ENCODE measurements at regions not wholly inside any gene's neighbourhood (a gene's known extent, or its start where the extent isn't known, plus 50 kb on each side); places are given as distances from the start of the nearest gene placed in this dataset.
"Not testable (repeated sequence)": the region's sequence is repeated elsewhere in the genome, so short reads cannot be mapped to it uniquely, and the experiment has no call there.

DNA sequence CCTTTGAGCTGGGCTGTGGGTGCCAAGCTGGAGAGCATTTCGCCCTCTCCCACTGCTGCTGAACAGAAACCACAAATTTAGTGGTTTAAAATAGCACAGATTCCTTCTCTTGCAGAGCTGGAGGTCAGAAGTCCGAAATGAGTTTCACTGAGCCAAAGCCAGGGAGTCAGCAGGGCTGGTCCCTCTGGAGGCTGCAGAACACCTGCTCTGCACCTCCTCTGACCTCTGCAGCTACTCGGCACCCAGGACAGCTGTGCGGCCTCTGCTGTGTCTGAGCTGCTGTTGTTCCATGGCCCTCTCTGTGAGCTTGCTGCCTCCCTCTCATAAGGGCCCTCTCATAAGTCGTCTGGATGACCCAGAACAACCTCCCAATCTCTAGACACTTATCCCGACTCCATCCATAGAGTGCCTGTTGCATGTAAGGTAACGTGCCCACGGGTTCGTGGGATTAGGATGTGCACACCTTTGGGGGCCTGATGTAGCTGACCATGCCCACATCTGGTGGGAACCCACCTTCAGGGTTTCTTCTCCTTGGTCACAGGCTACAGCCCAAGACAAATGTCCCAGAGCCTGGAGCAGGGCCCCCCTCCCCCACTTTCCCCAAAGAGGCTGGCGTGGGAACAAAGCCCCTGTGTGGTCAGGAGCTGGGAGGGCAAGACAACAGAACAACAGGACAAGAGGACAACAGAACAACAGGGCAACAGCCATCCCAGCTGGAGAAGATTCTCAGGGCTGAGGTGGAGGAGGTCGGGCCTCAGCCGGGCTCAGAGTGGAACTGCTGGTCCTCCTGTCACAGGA, 177.2 kb downstream of the LMLN start:
- H3K27me3 ChIP-seq (ENCODE audit: control insufficient read depth, insufficient read depth, low read length); H3K4me3 ChIP-seq (ENCODE audit: low read depth, low read length); H3K27ac ChIP-seq (ENCODE audit: low read depth, low read length); H3K9me3 ChIP-seq (ENCODE audit: control insufficient read depth, insufficient read depth, low read length); H3K9ac ChIP-seq (ENCODE audit: low read depth, low read length); H3K4me1 ChIP-seq (ENCODE audit: control insufficient read depth, insufficient read depth, low read length); H3K36me3 ChIP-seq (ENCODE audit: control insufficient read depth, insufficient read depth, low read length): not testable (repeated sequence)

- H3K9ac ChIP-seq (ENCODE audit: low read depth, low read length); H3K27ac ChIP-seq (ENCODE audit: low read depth, low read length); H3K4me3 ChIP-seq (ENCODE audit: low read depth, low read length); H3K9me3 ChIP-seq (ENCODE audit: control insufficient read depth, insufficient read depth, low read length); H3K36me3 ChIP-seq (ENCODE audit: control insufficient read depth, insufficient read depth, low read length); H3K4me1 ChIP-seq (ENCODE audit: control insufficient read depth, insufficient read depth, low read length); H3K27me3 ChIP-seq (ENCODE audit: control insufficient read depth, insufficient read depth, low read length): not testable (repeated sequence)
Observed at GRCh38 chr3:198138205-198138604, 178.2 kb downstream of the LMLN start.

DNA sequence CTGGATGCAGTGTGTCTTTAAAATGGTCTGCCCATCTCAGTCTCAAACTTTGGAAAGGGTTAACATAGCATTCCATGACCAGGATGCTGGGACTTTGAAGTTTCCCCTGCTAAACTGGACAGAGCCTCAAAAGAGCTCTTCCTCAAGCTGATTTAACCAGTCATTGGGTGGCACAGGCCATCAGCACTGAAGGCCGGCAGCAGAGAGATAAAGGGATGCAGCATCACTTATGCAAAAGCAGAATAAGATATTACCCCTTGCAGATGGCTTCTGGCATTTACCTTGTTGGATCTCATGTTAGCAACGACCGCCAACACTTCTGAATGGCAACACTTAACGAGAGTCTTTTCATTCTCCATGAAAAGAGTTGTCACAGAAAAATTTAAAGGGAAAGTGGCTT, 179.0 kb downstream of the LMLN start:
- H3K27me3 ChIP-seq (ENCODE audit: control insufficient read depth, insufficient read depth, low read length); H3K4me3 ChIP-seq (ENCODE audit: low read depth, low read length); H3K36me3 ChIP-seq (ENCODE audit: control insufficient read depth, insufficient read depth, low read length); H3K27ac ChIP-seq (ENCODE audit: low read depth, low read length); H3K9me3 ChIP-seq (ENCODE audit: control insufficient read depth, insufficient read depth, low read length); H3K4me1 ChIP-seq (ENCODE audit: control insufficient read depth, insufficient read depth, low read length); H3K9ac ChIP-seq (ENCODE audit: low read depth, low read length): not testable (repeated sequence)

- H3K27ac ChIP-seq (ENCODE audit: low read depth, low read length), result not testable (repeated sequence)
Observed at GRCh38 chr3:198139513-198140167, 179.6 kb downstream of the LMLN start.

DNA sequence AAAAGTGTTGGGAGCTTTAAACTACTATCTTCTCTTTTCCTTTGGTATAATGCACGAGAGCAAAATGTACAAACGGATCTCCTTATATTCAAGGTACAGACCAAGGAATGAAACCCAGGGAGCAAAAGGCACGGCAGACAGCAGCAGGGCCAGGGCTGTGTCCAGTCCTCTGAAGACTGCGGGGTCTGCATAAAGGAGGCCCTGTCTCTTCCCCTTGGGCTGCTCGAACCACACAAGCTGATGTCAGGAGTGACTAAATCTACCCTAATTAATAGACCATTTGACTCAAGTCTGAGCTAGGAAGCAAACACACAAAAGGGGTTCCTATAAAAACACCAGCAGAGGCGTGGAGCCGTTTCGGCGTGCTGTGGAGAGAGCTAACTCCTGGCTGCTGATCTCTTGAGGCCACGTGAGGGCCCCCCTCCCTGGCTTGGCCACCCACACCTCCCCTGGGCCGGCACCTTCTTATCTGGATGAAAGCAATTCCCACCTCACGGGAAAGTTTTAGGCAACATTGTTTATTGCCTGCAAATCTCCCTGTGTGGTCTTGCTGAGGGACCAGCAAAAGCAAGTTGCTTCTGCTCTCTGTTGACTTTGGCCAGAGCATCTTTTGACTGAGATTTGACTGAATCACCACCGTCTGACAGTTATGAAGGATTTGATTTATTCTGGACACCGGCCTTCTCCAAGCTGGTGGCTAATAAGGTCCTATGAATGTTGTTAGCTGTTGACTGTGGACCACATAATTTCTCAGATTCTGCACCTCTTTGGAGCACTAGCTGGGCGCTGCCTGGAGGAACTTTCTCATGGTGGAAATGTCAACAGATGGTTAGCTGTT, 183.5 kb downstream of the LMLN start:
- not testable (repeated sequence) for H3K4me1 ChIP-seq (ENCODE audit: control insufficient read depth, insufficient read depth, low read length); H3K36me3 ChIP-seq (ENCODE audit: control insufficient read depth, insufficient read depth, low read length); H3K27ac ChIP-seq (ENCODE audit: low read depth, low read length)

More at GRCh38 chr3:198139513-198140167, 179.6 kb downstream of the LMLN start:
- H3K4me1 ChIP-seq (ENCODE audit: control insufficient read depth, insufficient read depth, low read length); H3K9ac ChIP-seq (ENCODE audit: low read depth, low read length); H3K27me3 ChIP-seq (ENCODE audit: control insufficient read depth, insufficient read depth, low read length); H3K36me3 ChIP-seq (ENCODE audit: control insufficient read depth, insufficient read depth, low read length); H3K4me3 ChIP-seq (ENCODE audit: low read depth, low read length); H3K9me3 ChIP-seq (ENCODE audit: control insufficient read depth, insufficient read depth, low read length): not testable (repeated sequence)

DNA sequence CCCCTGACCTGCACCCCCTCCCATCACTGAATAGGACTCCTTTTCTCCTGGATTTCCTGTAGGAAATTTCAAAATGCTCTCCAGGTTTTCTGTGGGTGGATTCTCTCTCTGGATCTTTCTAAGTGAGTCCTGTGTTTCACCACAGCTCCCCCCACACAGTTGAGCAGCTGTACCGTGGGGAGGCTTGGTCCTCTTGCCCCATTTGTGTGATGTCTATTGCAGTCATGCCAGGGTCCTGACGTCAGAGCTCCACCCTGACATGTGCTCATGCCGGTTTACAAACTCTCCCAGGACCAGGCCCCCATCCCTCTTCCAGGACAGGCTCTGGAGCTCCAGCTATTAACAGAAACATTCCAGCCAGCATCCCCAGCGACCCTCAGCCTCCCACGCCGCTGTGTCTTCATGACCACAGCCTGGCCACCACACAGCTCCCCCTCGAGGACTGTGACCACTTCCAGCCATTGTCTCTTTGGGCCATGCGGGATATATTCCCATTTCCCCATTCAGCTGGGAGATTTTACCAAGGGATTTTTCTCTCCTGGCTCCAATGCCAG, 185.3 kb downstream of the LMLN start:
- not testable (repeated sequence) for H3K9ac ChIP-seq (ENCODE audit: low read depth, low read length); H3K4me1 ChIP-seq (ENCODE audit: control insufficient read depth, insufficient read depth, low read length); H3K36me3 ChIP-seq (ENCODE audit: control insufficient read depth, insufficient read depth, low read length); H3K4me3 ChIP-seq (ENCODE audit: low read depth, low read length); H3K27ac ChIP-seq (ENCODE audit: low read depth, low read length); H3K9me3 ChIP-seq (ENCODE audit: control insufficient read depth, insufficient read depth, low read length); H3K27me3 ChIP-seq (ENCODE audit: control insufficient read depth, insufficient read depth, low read length)

More for the DNA sequence above, 183.5 kb downstream of the LMLN start:
- H3K4me3 ChIP-seq (ENCODE audit: low read depth, low read length); H3K9ac ChIP-seq (ENCODE audit: low read depth, low read length); H3K9me3 ChIP-seq (ENCODE audit: control insufficient read depth, insufficient read depth, low read length); H3K27me3 ChIP-seq (ENCODE audit: control insufficient read depth, insufficient read depth, low read length): not testable (repeated sequence)

GRCh38 chr3:198146070-198146469, 186.1 kb downstream of the LMLN start:
- H3K4me3 ChIP-seq (ENCODE audit: low read depth, low read length); H3K9me3 ChIP-seq (ENCODE audit: control insufficient read depth, insufficient read depth, low read length); H3K4me1 ChIP-seq (ENCODE audit: control insufficient read depth, insufficient read depth, low read length); H3K27ac ChIP-seq (ENCODE audit: low read depth, low read length); H3K27me3 ChIP-seq (ENCODE audit: control insufficient read depth, insufficient read depth, low read length); H3K36me3 ChIP-seq (ENCODE audit: control insufficient read depth, insufficient read depth, low read length); H3K9ac ChIP-seq (ENCODE audit: low read depth, low read length): not testable (repeated sequence)

DNA sequence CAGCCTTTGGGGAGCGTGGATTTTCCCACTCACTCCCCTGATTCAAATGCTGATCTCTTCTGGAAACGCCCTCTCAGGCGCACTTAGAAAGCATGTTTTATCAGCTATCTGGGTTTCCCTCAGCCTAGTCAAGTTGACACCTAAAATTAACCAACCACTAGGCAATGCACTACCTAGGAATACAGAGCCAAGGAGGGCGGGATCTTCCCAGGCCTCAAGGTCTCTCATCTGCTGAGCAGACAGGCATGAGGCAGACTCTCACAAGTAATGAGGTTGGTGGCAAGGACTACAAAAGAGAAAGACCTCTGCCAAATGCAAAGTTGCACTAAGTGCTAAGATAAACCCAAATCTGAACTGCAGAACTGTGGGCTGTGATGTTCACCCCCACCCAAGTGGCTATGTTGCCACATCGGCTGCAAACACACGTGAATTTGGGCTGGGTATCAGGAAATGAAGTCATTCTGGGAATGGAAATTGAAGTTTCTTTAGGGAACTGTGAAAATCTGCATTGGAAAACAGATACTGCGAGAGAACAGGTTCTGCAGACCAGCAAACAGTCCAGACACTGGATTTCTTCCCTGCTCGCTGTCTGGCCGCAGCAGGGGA, 186.6 kb downstream of the LMLN start:
- not testable (repeated sequence) for H3K27ac ChIP-seq (ENCODE audit: low read depth, low read length); H3K4me3 ChIP-seq (ENCODE audit: low read depth, low read length)

DNA sequence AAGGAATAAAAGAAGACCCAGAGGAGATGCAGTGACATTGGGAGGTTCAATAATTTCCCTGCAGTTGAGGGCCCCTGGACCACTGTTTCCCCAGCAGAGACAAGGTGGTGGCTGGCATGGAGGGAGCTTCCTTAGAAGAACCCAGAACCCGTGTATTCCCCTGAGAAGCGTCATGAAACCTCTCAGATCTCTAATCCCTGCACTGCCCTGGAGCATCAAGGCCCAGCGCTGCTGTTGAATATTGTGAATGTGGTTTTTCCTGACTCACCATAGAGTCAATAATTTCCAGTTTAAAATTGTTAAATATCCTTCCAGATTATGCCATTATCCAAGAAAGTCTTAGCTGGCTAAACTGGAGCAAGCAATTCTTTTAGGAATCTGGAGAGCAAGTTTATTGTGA, 187.2 kb downstream of the LMLN start:
- H3K9ac ChIP-seq (ENCODE audit: low read depth, low read length); H3K27me3 ChIP-seq (ENCODE audit: control insufficient read depth, insufficient read depth, low read length); H3K27ac ChIP-seq (ENCODE audit: low read depth, low read length); H3K4me3 ChIP-seq (ENCODE audit: low read depth, low read length); H3K9me3 ChIP-seq (ENCODE audit: control insufficient read depth, insufficient read depth, low read length); H3K4me1 ChIP-seq (ENCODE audit: control insufficient read depth, insufficient read depth, low read length); H3K36me3 ChIP-seq (ENCODE audit: control insufficient read depth, insufficient read depth, low read length): not testable (repeated sequence)

More for the DNA sequence above, 186.6 kb downstream of the LMLN start:
- not testable (repeated sequence) for H3K27me3 ChIP-seq (ENCODE audit: control insufficient read depth, insufficient read depth, low read length); H3K36me3 ChIP-seq (ENCODE audit: control insufficient read depth, insufficient read depth, low read length); H3K9me3 ChIP-seq (ENCODE audit: control insufficient read depth, insufficient read depth, low read length); H3K9ac ChIP-seq (ENCODE audit: low read depth, low read length); H3K4me1 ChIP-seq (ENCODE audit: control insufficient read depth, insufficient read depth, low read length)

DNA sequence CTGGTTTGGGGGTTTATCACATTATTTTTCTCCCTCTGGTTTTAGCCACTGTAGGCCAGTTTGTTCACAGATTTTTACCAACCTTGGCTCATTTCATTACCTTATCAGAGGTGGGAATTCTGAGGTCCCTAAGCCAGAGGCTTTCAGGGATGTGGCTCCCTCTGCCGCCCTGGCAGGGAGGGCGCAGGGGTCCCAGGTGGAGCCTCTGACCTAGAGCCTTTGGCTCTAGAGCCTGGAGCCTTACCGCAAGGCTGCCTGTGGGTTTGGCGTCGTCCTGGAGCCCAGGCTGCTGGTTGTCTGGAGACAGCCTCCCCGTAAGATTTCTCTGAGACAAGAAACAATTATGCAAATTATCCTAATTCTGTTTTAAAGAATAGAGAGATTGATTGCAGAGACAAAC, 188.0 kb downstream of the LMLN start:
- H3K4me3 ChIP-seq (ENCODE audit: low read depth, low read length); H3K27me3 ChIP-seq (ENCODE audit: control insufficient read depth, insufficient read depth, low read length); H3K9ac ChIP-seq (ENCODE audit: low read depth, low read length); H3K36me3 ChIP-seq (ENCODE audit: control insufficient read depth, insufficient read depth, low read length); H3K4me1 ChIP-seq (ENCODE audit: control insufficient read depth, insufficient read depth, low read length); H3K27ac ChIP-seq (ENCODE audit: low read depth, low read length); H3K9me3 ChIP-seq (ENCODE audit: control insufficient read depth, insufficient read depth, low read length): not testable (repeated sequence)

Measured in HUES48 (cell line).